ENCODE measurements at regions not wholly inside any gene's neighbourhood (a gene's known extent, or its start where the extent isn't known, plus 50 kb on each side); places are given as distances from the start of the nearest gene placed in this dataset.

GRCh38 chr11:110830747-110831146 lies 118.5 kb upstream of the ARHGAP20 start:
- TF ChIP-seq EP300 (IDR thresholded peaks at IDR 0.05; ENCODE audit: borderline replicate concordance) (no peak), CREB1 (IDR thresholded peaks at IDR 0.05; ENCODE audit: low read depth) (no peak), NFIC (IDR thresholded peaks at IDR 0.05) (no peak), TEAD4 (IDR thresholded peaks at IDR 0.05) (no peak)

GRCh38 chr11:110830344-110830743 lies 118.1 kb upstream of the ARHGAP20 start:
- no peak for TF ChIP-seq NFIC (IDR thresholded peaks at IDR 0.05)
- no peak for TF ChIP-seq CREB1 (IDR thresholded peaks at IDR 0.05; ENCODE audit: low read depth)
- TF ChIP-seq TAF1 (IDR thresholded peaks at IDR 0.05; ENCODE audit: low read depth), result no peak
- no peak for TF ChIP-seq EP300 (IDR thresholded peaks at IDR 0.05; ENCODE audit: borderline replicate concordance)
- no peak for TF ChIP-seq CEBPB (IDR thresholded peaks at IDR 0.05)
- TF ChIP-seq TCF12 (IDR thresholded peaks at IDR 0.05; ENCODE audit: low read depth), result no peak
- no peak for TF ChIP-seq FOXM1 (IDR thresholded peaks at IDR 0.05; ENCODE audit: borderline replicate concordance, low read depth)
- no peak for TF ChIP-seq USF1 (IDR thresholded peaks at IDR 0.05)
- TF ChIP-seq YY1 (IDR thresholded peaks at IDR 0.05; ENCODE audit: low read depth), result no peak
- TF ChIP-seq REST (IDR thresholded peaks at IDR 0.05; ENCODE audit: low read depth), result no peak

- no peak for TF ChIP-seq TAF1 (IDR thresholded peaks at IDR 0.05; ENCODE audit: low read depth)
- TF ChIP-seq YY1 (IDR thresholded peaks at IDR 0.05; ENCODE audit: low read depth), result no peak
- no peak for TF ChIP-seq ZBTB7A (IDR thresholded peaks at IDR 0.05; ENCODE audit: low read depth)
- TF ChIP-seq FOXM1 (IDR thresholded peaks at IDR 0.05; ENCODE audit: borderline replicate concordance, low read depth), result no peak
- TF ChIP-seq REST (IDR thresholded peaks at IDR 0.05; ENCODE audit: low read depth), result no peak
- no peak for TF ChIP-seq CREB1 (IDR thresholded peaks at IDR 0.05; ENCODE audit: low read depth)
- no peak for TF ChIP-seq NFIC (IDR thresholded peaks at IDR 0.05)
- no peak for TF ChIP-seq USF1 (IDR thresholded peaks at IDR 0.05)
- no peak for TF ChIP-seq CEBPB (IDR thresholded peaks at IDR 0.05)
- TF ChIP-seq TEAD4 (IDR thresholded peaks at IDR 0.05), result no peak
- no peak for TF ChIP-seq EP300 (IDR thresholded peaks at IDR 0.05; ENCODE audit: borderline replicate concordance)
- no peak for TF ChIP-seq EGR1 (IDR thresholded peaks at IDR 0.05)
- TF ChIP-seq TCF12 (IDR thresholded peaks at IDR 0.05; ENCODE audit: low read depth), result no peak
- TF ChIP-seq RAD21 (IDR thresholded peaks at IDR 0.05; ENCODE audit: low read depth), result no peak
- no peak for TF ChIP-seq MAX (IDR thresholded peaks at IDR 0.05)
These were observed 117.6 kb upstream of the ARHGAP20 start for GRCh38 chr11:110829873-110830272.

GRCh38 chr11:110828086-110828485 lies 115.8 kb upstream of the ARHGAP20 start:
- no peak for TF ChIP-seq TAF1 (IDR thresholded peaks at IDR 0.05; ENCODE audit: low read depth)
- TF ChIP-seq USF1 (IDR thresholded peaks at IDR 0.05), result no peak
- no peak for TF ChIP-seq MAX (IDR thresholded peaks at IDR 0.05)
- no peak for TF ChIP-seq EP300 (IDR thresholded peaks at IDR 0.05; ENCODE audit: borderline replicate concordance)
- no peak for TF ChIP-seq ZBTB7A (IDR thresholded peaks at IDR 0.05; ENCODE audit: low read depth)
- no peak for TF ChIP-seq TEAD4 (IDR thresholded peaks at IDR 0.05)
- TF ChIP-seq RAD21 (IDR thresholded peaks at IDR 0.05; ENCODE audit: low read depth), result no peak
- no peak for TF ChIP-seq FOXM1 (IDR thresholded peaks at IDR 0.05; ENCODE audit: borderline replicate concordance, low read depth)
- TF ChIP-seq TCF12 (IDR thresholded peaks at IDR 0.05; ENCODE audit: low read depth), result no peak
- TF ChIP-seq YY1 (IDR thresholded peaks at IDR 0.05; ENCODE audit: low read depth), result no peak
- no peak for TF ChIP-seq NFIC (IDR thresholded peaks at IDR 0.05)
- TF ChIP-seq EGR1 (IDR thresholded peaks at IDR 0.05), result no peak
- TF ChIP-seq CEBPB (IDR thresholded peaks at IDR 0.05), result no peak
- no peak for TF ChIP-seq REST (IDR thresholded peaks at IDR 0.05; ENCODE audit: low read depth)
- TF ChIP-seq CREB1 (IDR thresholded peaks at IDR 0.05; ENCODE audit: low read depth), result no peak

Data from Ishikawa (cell line).